NCI-H345 treated with DMSO at 0.1 percent for 48 hours (cell line): ENCODE measurements at regions not wholly inside any gene's neighbourhood (a gene's known extent, or its start where the extent isn't known, plus 50 kb on each side); places are given as distances from the start of the nearest gene placed in this dataset.
"Not testable (repeated sequence)": the region's sequence is repeated elsewhere in the genome, so short reads cannot be mapped to it uniquely, and the experiment has no call there.

Source experiments
- DNase-seq: peaks from one replicate; lab custom pipeline; 2025; ENCODE audit not compliant: unreplicated experiment; lab: John Stamatoyannopoulos, UW

GRCh38 chr4:186481998-186482790, 73.2 kb downstream of the MTNR1A start:
- DNase-seq, result no peak

GRCh38 chr4:186475202-186475601, 80.2 kb downstream of the MTNR1A start:
- DNase-seq, result no peak

- DNase-seq, result no peak
Measured at GRCh38 chr4:186473933-186474332, 81.4 kb downstream of the MTNR1A start.

GRCh38 chr4:186472948-186473347, 82.4 kb downstream of the MTNR1A start:
- DNase-seq, result peak; percentile 15

- no peak for DNase-seq
Measured at GRCh38 chr4:186471441-186471840, 83.9 kb downstream of the MTNR1A start.

- DNase-seq, result no peak
Measured at GRCh38 chr4:186458050-186458449, 97.3 kb downstream of the MTNR1A start.

- DNase-seq, result no peak
Measured at GRCh38 chr4:186451982-186452381, 103.4 kb downstream of the MTNR1A start.

GRCh38 chr4:186449954-186450353, 105.4 kb downstream of the MTNR1A start:
- DNase-seq, result no peak

GRCh38 chr4:186445040-186445439, 110.3 kb downstream of the MTNR1A start:
- peak; percentile 16 for DNase-seq

GRCh38 chr4:186441502-186441901, 113.9 kb downstream of the MTNR1A start:
- DNase-seq, result no peak

- DNase-seq, result no peak
Measured at GRCh38 chr4:186428481-186428880, 126.9 kb downstream of the MTNR1A start.

- DNase-seq, result no peak
Measured at GRCh38 chr4:186424745-186425144, 130.6 kb downstream of the MTNR1A start.

GRCh38 chr4:186422296-186422695, 133.1 kb downstream of the MTNR1A start:
- DNase-seq, result no peak

GRCh38 chr4:186416451-186417060, 138.8 kb downstream of the MTNR1A start:
- DNase-seq, result no peak

GRCh38 chr4:186414390-186414789, 141.0 kb downstream of the MTNR1A start:
- no peak for DNase-seq

GRCh38 chr4:186405957-186406356, 140.0 kb downstream of the F11 start:
- no peak for DNase-seq

- DNase-seq, result no peak
Measured at GRCh38 chr4:186404562-186405134, 138.7 kb downstream of the F11 start.

GRCh38 chr4:186400676-186401075, 134.7 kb downstream of the F11 start:
- DNase-seq, result no peak

GRCh38 chr4:186392017-186392416, 126.0 kb downstream of the F11 start:
- no peak for DNase-seq

- not testable (repeated sequence) for DNase-seq
Measured at GRCh38 chr4:186384328-186384727, 118.3 kb downstream of the F11 start.

- DNase-seq, result no peak
Measured at GRCh38 chr4:186368281-186368680, 102.3 kb downstream of the F11 start.

GRCh38 chr4:186366326-186366725, 100.3 kb downstream of the F11 start:
- DNase-seq, result no peak
